Ishikawa (cell line): ENCODE measurements at regions not wholly inside any gene's neighbourhood (a gene's known extent, or its start where the extent isn't known, plus 50 kb on each side); places are given as distances from the start of the nearest gene placed in this dataset.

Experiments used
- CEBPB ChIP-seq: IDR thresholded peaks from 2 replicates; pipeline ENCODE4 v1.6.1; 2012
- CREB1 ChIP-seq: IDR thresholded peaks from 2 replicates; pipeline ENCODE4 v1.6.1; 2012; ENCODE audit warnings: low read depth
- EGR1 ChIP-seq: IDR thresholded peaks from 2 replicates; pipeline ENCODE4 v1.6.1; 2012
- EP300 ChIP-seq: IDR thresholded peaks from 2 replicates; pipeline ENCODE4 v1.6.1; 2012; ENCODE audit warnings: borderline replicate concordance
- FOXM1 ChIP-seq: IDR thresholded peaks from 2 replicates; pipeline ENCODE4 v1.6.1; 2012; ENCODE audit warnings: low read depth, borderline replicate concordance
- MAX ChIP-seq: IDR thresholded peaks from 2 replicates; pipeline ENCODE4 v1.6.1; 2012
- NFIC ChIP-seq: IDR thresholded peaks from 2 replicates; pipeline ENCODE4 v1.6.1; 2012
- RAD21 ChIP-seq: IDR thresholded peaks from 2 replicates; pipeline ENCODE4 v1.6.1; 2012; ENCODE audit warnings: low read depth
- REST ChIP-seq: IDR thresholded peaks from 2 replicates; pipeline ENCODE4 v1.6.1; 2012; ENCODE audit warnings: low read depth, mild to moderate bottlenecking
- TAF1 ChIP-seq: IDR thresholded peaks from 2 replicates; pipeline ENCODE4 v1.6.1; 2012; ENCODE audit warnings: low read depth, mild to moderate bottlenecking
- TCF12 ChIP-seq: IDR thresholded peaks from 2 replicates; pipeline ENCODE4 v1.6.1; 2012; ENCODE audit warnings: low read depth
- TEAD4 ChIP-seq: IDR thresholded peaks from 2 replicates; pipeline ENCODE4 v1.6.1; 2012
- USF1 ChIP-seq: IDR thresholded peaks from 2 replicates; pipeline ENCODE4 v1.6.1; 2012
- YY1 ChIP-seq: IDR thresholded peaks from 2 replicates; pipeline ENCODE4 v1.6.1; 2012; ENCODE audit warnings: low read depth
- ZBTB7A ChIP-seq: IDR thresholded peaks from 2 replicates; pipeline ENCODE4 v1.6.1; 2012; ENCODE audit warnings: low read depth

GRCh38 chr3:871651-872050, 221.2 kb upstream of the CNTN6 start:
- no peak for TF ChIP-seq TEAD4
- no peak for TF ChIP-seq ZBTB7A
- no peak for TF ChIP-seq CREB1
- TF ChIP-seq NFIC: no peak
- TF ChIP-seq USF1: no peak
- no peak for TF ChIP-seq TCF12
- TF ChIP-seq FOXM1: no peak
- TF ChIP-seq TAF1: no peak
- no peak for TF ChIP-seq MAX
- TF ChIP-seq REST: no peak
- no peak for TF ChIP-seq CEBPB
- TF ChIP-seq EGR1: no peak
- no peak for TF ChIP-seq YY1
- no peak for TF ChIP-seq EP300
- no peak for TF ChIP-seq RAD21

GRCh38 chr3:877001-877400, 215.8 kb upstream of the CNTN6 start:
- TF ChIP-seq FOXM1 (no peak), MAX (no peak), EGR1 (no peak), ZBTB7A (no peak), TEAD4 (no peak)

- TF ChIP-seq EGR1 (no peak), NFIC (no peak), RAD21 (no peak), CEBPB (no peak), CREB1 (no peak)
Measured at GRCh38 chr3:878746-879145, 214.1 kb upstream of the CNTN6 start.

GRCh38 chr3:880371-880770, 212.5 kb upstream of the CNTN6 start:
- TF ChIP-seq TAF1 (no peak), NFIC (no peak), CREB1 (no peak), REST (no peak), TEAD4 (no peak), FOXM1 (no peak), ZBTB7A (no peak), MAX (no peak), CEBPB (no peak), TCF12 (no peak), RAD21 (no peak), USF1 (no peak), EP300 (no peak)

GRCh38 chr3:882533-882932, 210.3 kb upstream of the CNTN6 start:
- TF ChIP-seq REST (no peak), RAD21 (no peak), FOXM1 (no peak), CREB1 (no peak), YY1 (no peak), USF1 (no peak), EGR1 (no peak), MAX (no peak), ZBTB7A (no peak), EP300 (no peak), NFIC (no peak)
